ENCODE measurements at regions not wholly inside any gene's neighbourhood (a gene's known extent, or its start where the extent isn't known, plus 50 kb on each side); places are given as distances from the start of the nearest gene placed in this dataset.

GRCh38 chr16:85308611-85309540 lies 196.6 kb upstream of the CIBAR2 start:
- Mint-ChIP-seq H3K27ac (ENCODE audit: unreplicated experiment) (no peak overlapping the region), H3K4me3 (ENCODE audit: unreplicated experiment) (no peak overlapping the region), H3K27me3 (ENCODE audit: low read depth) (peaks cover 23% of the 10 kb centered on the region), H3K9me3 (ENCODE audit: low read depth) (no peaks in the 10 kb centered on the region), H3K4me1 (ENCODE audit: low read depth) (peaks cover 22% of the 10 kb centered on the region), H3K36me3 (ENCODE audit: low read depth) (no peaks in the 10 kb centered on the region)
- TF ChIP-seq CTCF (IDR thresholded peaks at IDR 0.05): no peak
- DNase-seq (ENCODE audit: low spot score): no peak

- no peak for DNase-seq (ENCODE audit: low spot score)
- H3K4me3 Mint-ChIP-seq (ENCODE audit: unreplicated experiment): no peak overlapping the region
Observed at GRCh38 chr16:85309656-85310587, 197.7 kb upstream of the CIBAR2 start.

DNA sequence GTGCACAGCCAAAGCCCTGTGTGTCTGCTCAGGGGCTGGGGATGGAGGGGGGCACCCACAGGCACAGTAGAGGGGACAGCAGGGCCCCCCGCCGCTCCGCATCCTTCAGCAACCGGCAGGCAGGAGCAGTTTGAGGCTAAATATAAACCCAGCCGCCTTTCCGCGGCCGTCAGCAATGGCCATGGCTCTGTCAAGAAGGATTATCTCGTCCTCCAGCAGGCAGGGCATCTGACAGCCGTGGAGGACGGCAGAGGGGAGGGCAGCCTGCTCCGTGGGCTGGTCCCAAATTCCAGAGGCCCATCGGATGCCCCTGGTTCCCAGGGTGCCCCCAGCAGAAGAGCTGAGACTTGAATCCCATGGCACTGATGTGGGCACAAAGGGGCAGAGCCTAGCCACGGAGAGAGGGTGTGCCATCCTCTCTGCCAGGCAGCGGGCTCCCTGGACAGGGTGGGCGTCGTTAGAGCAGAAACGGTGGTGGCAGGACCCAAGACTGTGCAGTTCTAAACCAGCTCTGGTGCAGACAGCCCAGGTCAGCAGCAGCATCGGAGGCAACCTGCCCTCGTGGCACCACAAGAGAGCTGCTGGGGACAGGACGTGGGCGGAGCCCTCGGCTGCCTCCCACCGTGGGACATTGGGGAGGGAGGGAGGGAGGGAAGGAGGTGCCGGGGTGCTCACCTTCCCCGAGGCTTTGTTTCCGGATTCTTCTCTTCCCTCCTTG lies 198.8 kb upstream of the CIBAR2 start:
- H3K27ac Mint-ChIP-seq (ENCODE audit: unreplicated experiment): no peak overlapping the region
- no peaks in the 10 kb centered on the region for H3K36me3 Mint-ChIP-seq (ENCODE audit: low read depth)
- H3K4me3 Mint-ChIP-seq (ENCODE audit: unreplicated experiment): no peak overlapping the region
- H3K9me3 Mint-ChIP-seq (ENCODE audit: low read depth): no peaks in the 10 kb centered on the region
- H3K4me1 Mint-ChIP-seq (ENCODE audit: low read depth): peaks cover 23% of the 10 kb centered on the region
- peaks cover 22% of the 10 kb centered on the region for H3K27me3 Mint-ChIP-seq (ENCODE audit: low read depth)
- no peak for DNase-seq (ENCODE audit: low spot score)
- no peak for TF ChIP-seq CTCF (IDR thresholded peaks at IDR 0.05)

More at GRCh38 chr16:85309656-85310587, 197.7 kb upstream of the CIBAR2 start:
- Mint-ChIP-seq H3K36me3 (ENCODE audit: low read depth) (no peaks in the 10 kb centered on the region), H3K4me1 (ENCODE audit: low read depth) (peaks cover 25% of the 10 kb centered on the region), H3K27me3 (ENCODE audit: low read depth) (peaks cover 23% of the 10 kb centered on the region), H3K9me3 (ENCODE audit: low read depth) (no peaks in the 10 kb centered on the region), H3K27ac (ENCODE audit: unreplicated experiment) (no peak overlapping the region)
- TF ChIP-seq CTCF (IDR thresholded peaks at IDR 0.05): no peak

DNA sequence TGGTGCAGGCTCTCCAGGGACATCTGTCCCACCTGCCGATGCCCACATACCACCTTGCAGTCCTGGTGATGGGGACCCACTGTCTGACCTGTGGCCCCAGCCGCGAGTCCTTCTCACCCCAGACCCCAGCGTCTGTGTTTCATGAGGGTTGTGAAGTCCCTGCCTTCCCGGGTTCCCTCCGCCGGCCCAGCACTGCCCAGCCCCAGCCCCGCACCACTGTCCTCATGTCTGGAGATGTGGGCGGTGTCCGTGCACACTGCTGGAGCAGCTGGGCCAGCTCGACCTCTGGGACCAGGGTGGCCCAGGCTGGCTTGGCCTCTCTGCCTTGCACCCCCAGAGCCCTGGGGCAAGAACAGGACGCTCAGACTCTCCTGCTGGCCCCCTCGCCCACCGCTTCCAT lies 199.5 kb upstream of the CIBAR2 start:
- Mint-ChIP-seq H3K4me1 (ENCODE audit: low read depth) (peaks cover 20% of the 10 kb centered on the region), H3K36me3 (ENCODE audit: low read depth) (no peaks in the 10 kb centered on the region), H3K9me3 (ENCODE audit: low read depth) (no peaks in the 10 kb centered on the region), H3K27me3 (ENCODE audit: low read depth) (peaks cover 21% of the 10 kb centered on the region), H3K27ac (ENCODE audit: unreplicated experiment) (no peak overlapping the region), H3K4me3 (ENCODE audit: unreplicated experiment) (no peak overlapping the region)
- no peak for DNase-seq (ENCODE audit: low spot score)
- TF ChIP-seq CTCF (IDR thresholded peaks at IDR 0.05): no peak

Data from chondrocyte (in vitro differentiated cells).